H1 (cell line): ENCODE measurements at regions not wholly inside any gene's neighbourhood (a gene's known extent, or its start where the extent isn't known, plus 50 kb on each side); places are given as distances from the start of the nearest gene placed in this dataset.

Source experiments
- CBX8 ChIP-seq: fragments of 300-800, 300-1000 bp; sonication (generic); IDR thresholded peaks from 2 replicates; pipeline ENCODE4 v1.7.1; 2016; ENCODE audit warnings: low read depth, low read length, borderline replicate concordance
- EGR1 ChIP-seq: IDR thresholded peaks from 2 replicates; pipeline ENCODE4 v1.6.1; 2011; ENCODE audit warnings: low read depth, low read length, borderline replicate concordance
- PHF8 ChIP-seq: fragments of 200-600 bp; sonication (generic); conservative IDR thresholded peaks from 2 replicates; pipeline ENCODE4 v1.7.1; 2012; ENCODE audit warnings: low read depth, mild to moderate bottlenecking, inconsistent platforms, low read length, moderate library complexity
- RFX5 ChIP-seq: IDR thresholded peaks from 2 replicates; pipeline ENCODE4 v1.6.1; 2011; ENCODE audit warnings: low read depth, low read length, improper control_type of control experiment, borderline replicate concordance
- SIX5 ChIP-seq: IDR thresholded peaks from 2 replicates; pipeline ENCODE4 v1.6.1; 2011; ENCODE audit warnings: mild to moderate bottlenecking, low read depth, low read length
- TCF12 ChIP-seq: IDR thresholded peaks from 2 replicates; pipeline ENCODE4 v1.6.1; 2011; ENCODE audit warnings: low read depth, mild to moderate bottlenecking, low read length
- TF ChIP-seq, protein P1 (sequence below), 3 experiments: IDR thresholded peaks; 1 replicate in 2 of 3; 2 replicates in 1 of 3; pipeline versions ENCODE4 v1.5.1 to v1.6.1; 2011; ENCODE audit warnings: low read length in 3 of 3, mild to moderate bottlenecking in 3 of 3, inconsistent platforms in 2 of 3, low read depth in 1 of 3, moderate library complexity in 1 of 3; ENCODE audit not compliant: insufficient read depth in 1 of 3; ENCODE audit errors: control extremely low read depth in 1 of 3

DNA sequence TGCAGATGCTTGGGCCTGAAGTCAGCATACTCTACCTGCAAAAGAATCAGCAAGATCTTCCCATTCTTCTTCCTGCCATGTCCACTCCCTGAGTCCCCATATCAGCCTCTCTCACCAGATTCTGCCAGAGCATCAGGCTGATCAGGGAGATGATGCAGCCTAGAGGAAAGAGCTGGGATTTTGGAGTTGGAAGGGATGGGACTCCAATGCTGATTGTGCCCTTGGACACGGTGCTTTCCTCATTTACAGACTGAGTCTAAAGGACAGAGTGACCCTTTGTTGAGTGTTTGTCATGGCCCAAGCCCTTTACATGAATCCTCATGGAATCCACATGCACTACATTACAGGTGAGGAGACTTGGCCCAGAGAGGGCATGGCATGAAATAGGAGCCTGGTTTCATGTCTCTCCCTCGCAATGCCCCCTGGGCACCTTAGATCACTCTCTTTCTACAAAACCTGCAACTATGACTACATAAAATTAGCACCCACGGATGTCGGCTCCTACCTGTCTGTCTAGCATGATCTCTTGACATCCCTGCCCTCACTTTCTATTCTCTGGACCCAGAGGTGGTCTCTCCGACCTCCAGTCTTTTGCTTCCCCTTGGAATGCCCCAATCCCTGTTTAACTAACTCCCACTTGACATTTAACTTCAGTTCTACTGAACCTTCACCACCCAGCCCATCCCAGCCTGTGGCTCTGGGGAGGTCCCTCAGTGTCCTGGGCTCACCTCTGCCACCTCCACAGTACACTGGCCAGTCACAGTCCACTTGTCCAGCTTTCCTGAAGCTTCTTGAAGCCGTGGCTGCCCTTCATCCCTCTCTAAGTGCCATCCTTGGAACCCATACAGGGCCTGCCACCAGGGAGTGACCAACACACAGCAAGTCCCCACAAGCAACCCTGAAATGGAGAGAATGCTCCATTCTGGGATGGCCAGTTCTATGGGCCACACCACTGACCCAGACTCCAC lies 173.5 kb downstream of the ABHD5 start (continued):
- no peak for TF ChIP-seq SIX5
- TF ChIP-seq CBX8 = no peak
- TF ChIP-seq EGR1 = no peak
- TF ChIP-seq TCF12 = no peak
- TF ChIP-seq, protein P1, sequence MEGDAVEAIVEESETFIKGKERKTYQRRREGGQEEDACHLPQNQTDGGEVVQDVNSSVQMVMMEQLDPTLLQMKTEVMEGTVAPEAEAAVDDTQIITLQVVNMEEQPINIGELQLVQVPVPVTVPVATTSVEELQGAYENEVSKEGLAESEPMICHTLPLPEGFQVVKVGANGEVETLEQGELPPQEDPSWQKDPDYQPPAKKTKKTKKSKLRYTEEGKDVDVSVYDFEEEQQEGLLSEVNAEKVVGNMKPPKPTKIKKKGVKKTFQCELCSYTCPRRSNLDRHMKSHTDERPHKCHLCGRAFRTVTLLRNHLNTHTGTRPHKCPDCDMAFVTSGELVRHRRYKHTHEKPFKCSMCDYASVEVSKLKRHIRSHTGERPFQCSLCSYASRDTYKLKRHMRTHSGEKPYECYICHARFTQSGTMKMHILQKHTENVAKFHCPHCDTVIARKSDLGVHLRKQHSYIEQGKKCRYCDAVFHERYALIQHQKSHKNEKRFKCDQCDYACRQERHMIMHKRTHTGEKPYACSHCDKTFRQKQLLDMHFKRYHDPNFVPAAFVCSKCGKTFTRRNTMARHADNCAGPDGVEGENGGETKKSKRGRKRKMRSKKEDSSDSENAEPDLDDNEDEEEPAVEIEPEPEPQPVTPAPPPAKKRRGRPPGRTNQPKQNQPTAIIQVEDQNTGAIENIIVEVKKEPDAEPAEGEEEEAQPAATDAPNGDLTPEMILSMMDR (IDR thresholded peaks at IDR 0.05; ENCODE audit: control extremely low read depth in 1 of 3, insufficient read depth in 1 of 3, low read depth in 1 of 3, low read length in 3 of 3) = no peak
- TF ChIP-seq RFX5 = no peak
- TF ChIP-seq PHF8 = no peak
